ENCODE measurements at regions not wholly inside any gene's neighbourhood (a gene's known extent, or its start where the extent isn't known, plus 50 kb on each side); places are given as distances from the start of the nearest gene placed in this dataset.
A peak's percentile ranks its signal among the peaks of the same experiment; 100 is the strongest.

GRCh38 chrX:5568934-5569333, 659.7 kb downstream of the NLGN4X start:
- Histone ChIP-seq H3K27me3 (ENCODE audit: low read length) (no peaks in the 10 kb centered on the region), H3K9me2 (replicated peaks; ENCODE audit: low read length) (no peaks in the 10 kb centered on the region), H3K4me3 (ENCODE audit: low read length) (no peak overlapping the region), H3K27ac (ENCODE audit: low read length) (no peak overlapping the region), H3K79me2 (ENCODE audit: low read length) (no peaks in the 10 kb centered on the region), H3K4me2 (ENCODE audit: low read length) (no peak overlapping the region), H4K20me1 (ENCODE audit: low read length) (no peaks in the 10 kb centered on the region), H3K9me3 (ENCODE audit: low read length) (no peaks in the 10 kb centered on the region), H3K36me3 (ENCODE audit: low read depth, low read length) (no peaks in the 10 kb centered on the region), H3F3A (ENCODE audit: low read length, unreplicated experiment) (no peaks in the 10 kb centered on the region), H2AFZ (ENCODE audit: low read length) (no peak overlapping the region), H3K4me1 (ENCODE audit: insufficient read depth, low read length) (no peaks in the 10 kb centered on the region), H3K9ac (ENCODE audit: low read length) (no peak overlapping the region)
- DNase-seq (no peak), ATAC-seq (no peak)
- intact Hi-C loops (cut with micrococcal nuclease), result no loop called here
- POLR2A ChIA-PET (ENCODE audit: unreplicated experiment), result no interaction called here
- CTCF ChIA-PET, result no interaction called here
- no TSS peak for BruUV-seq (replicated peaks)
- TF ChIP-seq EZH2 (IDR thresholded peaks at IDR 0.05; ENCODE audit: low read length, unreplicated experiment) (no peak), CTCF (conservative IDR thresholded peaks at IDR 0.05; ENCODE audit: low read depth, low read length) (no peak), EZH2phosphoT487 (IDR thresholded peaks at IDR 0.05; ENCODE audit: borderline replicate concordance, low read length) (no peak)

- Histone ChIP-seq H3K79me2 (ENCODE audit: low read length) (no peaks in the 10 kb centered on the region), H3K9me3 (ENCODE audit: low read length) (no peaks in the 10 kb centered on the region), H3K27ac (ENCODE audit: low read length) (no peak overlapping the region), H3K4me2 (ENCODE audit: low read length) (no peak overlapping the region), H4K20me1 (ENCODE audit: low read length) (no peaks in the 10 kb centered on the region), H3K9me2 (replicated peaks; ENCODE audit: low read length) (no peaks in the 10 kb centered on the region), H2AFZ (ENCODE audit: low read length) (no peak overlapping the region), H3F3A (ENCODE audit: low read length, unreplicated experiment) (no peaks in the 10 kb centered on the region), H3K36me3 (ENCODE audit: low read depth, low read length) (no peaks in the 10 kb centered on the region), H3K27me3 (ENCODE audit: low read length) (no peaks in the 10 kb centered on the region), H3K9ac (ENCODE audit: low read length) (no peak overlapping the region), H3K4me3 (ENCODE audit: low read length) (no peak overlapping the region), H3K4me1 (ENCODE audit: insufficient read depth, low read length) (no peaks in the 10 kb centered on the region)
- DNase-seq, result peak; percentile 23
- intact Hi-C loops (cut with micrococcal nuclease), result no loop called here
- ChIA-PET POLR2A (ENCODE audit: unreplicated experiment) (no interaction called here), CTCF (no interaction called here)
- BruUV-seq (replicated peaks), result no TSS peak
- TF ChIP-seq CTCF (conservative IDR thresholded peaks at IDR 0.05; ENCODE audit: low read depth, low read length) (no peak), EZH2 (IDR thresholded peaks at IDR 0.05; ENCODE audit: low read length, unreplicated experiment) (no peak), EZH2phosphoT487 (IDR thresholded peaks at IDR 0.05; ENCODE audit: borderline replicate concordance, low read length) (no peak)
- no peak for ATAC-seq
Observed at GRCh38 chrX:5559386-5559785, 669.3 kb downstream of the NLGN4X start.

GRCh38 chrX:5549512-5549911, 679.2 kb downstream of the NLGN4X start:
- H3K4me1 ChIP-seq (ENCODE audit: insufficient read depth, low read length), result no peaks in the 10 kb centered on the region
- DNase-seq (no peak), ATAC-seq (no peak)
- H3K4me3 ChIP-seq (ENCODE audit: low read length), result no peak overlapping the region
- no peaks in the 10 kb centered on the region for H4K20me1 ChIP-seq (ENCODE audit: low read length)
- TF ChIP-seq EZH2phosphoT487 (IDR thresholded peaks at IDR 0.05; ENCODE audit: borderline replicate concordance, low read length) (no peak), EZH2 (IDR thresholded peaks at IDR 0.05; ENCODE audit: low read length, unreplicated experiment) (no peak), CTCF (conservative IDR thresholded peaks at IDR 0.05; ENCODE audit: low read depth, low read length) (no peak)
- no peaks in the 10 kb centered on the region for H3K79me2 ChIP-seq (ENCODE audit: low read length)
- H3K9me3 ChIP-seq (ENCODE audit: low read length), result no peaks in the 10 kb centered on the region; the same call in 1 of the 2 replicates
- H2AFZ ChIP-seq (ENCODE audit: low read length), result no peak overlapping the region
- H3K36me3 ChIP-seq (ENCODE audit: low read depth, low read length), result no peaks in the 10 kb centered on the region
- H3K27me3 ChIP-seq (ENCODE audit: low read length), result no peaks in the 10 kb centered on the region
- intact Hi-C loops (cut with micrococcal nuclease), result no loop called here
- POLR2A ChIA-PET (ENCODE audit: unreplicated experiment), result no interaction called here
- CTCF ChIA-PET, result no interaction called here
- H3K27ac ChIP-seq (ENCODE audit: low read length), result no peak overlapping the region
- no peaks in the 10 kb centered on the region for H3K9me2 ChIP-seq (replicated peaks; ENCODE audit: low read length)
- no peak overlapping the region for H3K9ac ChIP-seq (ENCODE audit: low read length)
- H3F3A ChIP-seq (ENCODE audit: low read length, unreplicated experiment), result no peaks in the 10 kb centered on the region
- no peak overlapping the region for H3K4me2 ChIP-seq (ENCODE audit: low read length)
- no TSS peak for BruUV-seq (replicated peaks)
